H9 (cell line): ENCODE measurements at regions not wholly inside any gene's neighbourhood (a gene's known extent, or its start where the extent isn't known, plus 50 kb on each side); places are given as distances from the start of the nearest gene placed in this dataset.

Experiments
- DNase-seq: peaks from one replicate; pipeline ENCODE4 v3.0.0-alpha.2; 2017
- H2AFZ ChIP-seq: one replicate; pipeline ENCODE4 v1.6.1; 2013; ENCODE audit warnings: mild to moderate bottlenecking, low read length, control low read depth, moderate library complexity
- H2AK5ac ChIP-seq: 2 replicates; pipeline ENCODE4 v1.6.1; 2013; ENCODE audit warnings: low read length, control low read depth, mixed read lengths; ENCODE audit not compliant: insufficient read length
- H2BK120ac ChIP-seq: one replicate; pipeline ENCODE4 v1.6.1; 2013; ENCODE audit warnings: low read depth, mild to moderate bottlenecking, low read length, control low read depth, inconsistent platforms; ENCODE audit not compliant: poor library complexity, severe bottlenecking
- H2BK12ac ChIP-seq: 2 replicates; pipeline ENCODE4 v1.6.1; 2013; ENCODE audit warnings: low read length, control low read depth, mixed read lengths, low read depth; ENCODE audit not compliant: insufficient read length
- H2BK15ac ChIP-seq: 2 replicates; pipeline ENCODE4 v1.6.1; 2013; ENCODE audit warnings: low read depth, low read length, control low read depth
- H2BK20ac ChIP-seq: one replicate; pipeline ENCODE4 v1.6.1; 2013; ENCODE audit warnings: low read depth, mild to moderate bottlenecking, low read length, control low read depth, inconsistent platforms; ENCODE audit not compliant: poor library complexity, severe bottlenecking
- H2BK5ac ChIP-seq: 2 replicates; pipeline ENCODE4 v1.6.1; 2013; ENCODE audit warnings: low read length, control low read depth, mixed read lengths; ENCODE audit not compliant: insufficient read length
- H3K14ac ChIP-seq: 2 replicates; pipeline ENCODE4 v1.6.1; 2013; ENCODE audit warnings: low read length, control low read depth; ENCODE audit not compliant: insufficient read depth
- H3K18ac ChIP-seq: 2 replicates; pipeline ENCODE4 v1.6.1; 2013; ENCODE audit warnings: low read depth, mild to moderate bottlenecking, mixed read lengths, low read length, control low read depth; ENCODE audit not compliant: insufficient read length
- H3K23ac ChIP-seq: 2 replicates; pipeline ENCODE4 v1.6.1; 2013; ENCODE audit warnings: low read length, control low read depth, mixed read lengths, low read depth; ENCODE audit not compliant: insufficient read length
- H3K23me2 ChIP-seq: 2 replicates; pipeline ENCODE4 v1.6.1; 2013; ENCODE audit warnings: low read depth, mild to moderate bottlenecking, mixed read lengths, low read length, control low read depth; ENCODE audit not compliant: insufficient read length, poor library complexity, severe bottlenecking
- H3K27ac ChIP-seq: 2 replicates; pipeline ENCODE4 v1.5.1; 2013; ENCODE audit warnings: low read length, control low read depth, mixed read lengths, low read depth; ENCODE audit not compliant: insufficient read length
- H3K27me3 ChIP-seq: 2 replicates; pipeline ENCODE4 v1.6.1; 2013; ENCODE audit warnings: low read length, control low read depth, inconsistent platforms; ENCODE audit not compliant: insufficient read depth
- H3K4ac ChIP-seq: 2 replicates; pipeline ENCODE4 v1.6.1; 2013; ENCODE audit warnings: low read depth, mild to moderate bottlenecking, control low read depth, inconsistent platforms, low read length, moderate library complexity
- H3K4me1 ChIP-seq: 2 replicates; pipeline ENCODE4 v1.6.1; 2013; ENCODE audit warnings: low read length, control low read depth, inconsistent platforms; ENCODE audit not compliant: insufficient read depth
- H3K4me2 ChIP-seq: 2 replicates; pipeline ENCODE4 v1.6.1; 2013; ENCODE audit warnings: low read length, control low read depth, mixed read lengths; ENCODE audit not compliant: insufficient read length, insufficient read depth
- H3K56ac ChIP-seq: 2 replicates; pipeline ENCODE4 v1.6.1; 2013; ENCODE audit warnings: low read depth, mild to moderate bottlenecking, mixed read lengths, low read length, control low read depth; ENCODE audit not compliant: insufficient read length
- H3K79me1 ChIP-seq: 2 replicates; pipeline ENCODE4 v1.6.1; 2013; ENCODE audit warnings: low read depth, mild to moderate bottlenecking, moderate library complexity, low read length, control low read depth, inconsistent platforms; ENCODE audit not compliant: insufficient read depth, poor library complexity, severe bottlenecking
- H3K79me2 ChIP-seq: 2 replicates; pipeline ENCODE4 v1.6.1; 2013; ENCODE audit warnings: low read length, control low read depth, inconsistent platforms; ENCODE audit not compliant: insufficient read depth
- H3K9ac ChIP-seq: 2 replicates; pipeline ENCODE4 v1.6.1; 2013; ENCODE audit warnings: low read length, control low read depth, mixed read lengths; ENCODE audit not compliant: insufficient read length; ENCODE audit errors: extremely low read depth
- H3K9me3 ChIP-seq: one replicate; pipeline ENCODE4 v1.6.1; 2013; ENCODE audit warnings: low read depth, low read length, inconsistent platforms; ENCODE audit not compliant: control insufficient read depth
- H3T11ph ChIP-seq: one replicate; pipeline ENCODE4 v1.6.1; 2013; ENCODE audit warnings: mild to moderate bottlenecking, low read length, control low read depth, inconsistent platforms
- H4K20me1 ChIP-seq: one replicate; pipeline ENCODE4 v1.6.1; 2013; ENCODE audit not compliant: control insufficient read depth, insufficient read length, insufficient read depth
- H4K5ac ChIP-seq: 2 replicates; pipeline ENCODE4 v1.6.1; 2013; ENCODE audit warnings: low read depth, mild to moderate bottlenecking, mixed read lengths, low read length, control low read depth; ENCODE audit not compliant: insufficient read length
- H4K8ac ChIP-seq: replicated peaks from 2 replicates; pipeline ENCODE4 v1.6.1; 2013; ENCODE audit warnings: low read length, control low read depth, mixed read lengths, low read depth; ENCODE audit not compliant: insufficient read length
- H4K91ac ChIP-seq: 2 replicates; pipeline ENCODE4 v1.6.1; 2013; ENCODE audit warnings: low read depth, mild to moderate bottlenecking, moderate library complexity, mixed read lengths, low read length, control low read depth; ENCODE audit not compliant: insufficient read length
- H3K27ac Mint-ChIP-seq, 3 experiments: 2 replicates in 2 of 3; 3 replicates in 1 of 3; pipeline ENCODE4 v1.8.0; 2020 to 2021; ENCODE audit warnings: mixed read lengths in 3 of 3, mild to moderate bottlenecking in 1 of 3, moderate library complexity in 1 of 3
- H3K27me3 Mint-ChIP-seq: 2 replicates; pipeline ENCODE4 v1.8.0; 2021; ENCODE audit warnings: low read depth, mild to moderate bottlenecking, moderate library complexity, mixed read lengths
- H3K36me3 Mint-ChIP-seq, 3 experiments: 2 replicates in 2 of 3; 3 replicates in 1 of 3; pipeline ENCODE4 v1.8.0; 2020 to 2021; ENCODE audit warnings: low read depth in 3 of 3, mixed read lengths in 3 of 3; ENCODE audit not compliant: insufficient read depth in 1 of 3
- H3K4me1 Mint-ChIP-seq, 2 experiments: 2 replicates each; pipeline ENCODE4 v1.8.0; 2020; ENCODE audit warnings: mixed read lengths in 2 of 2
- H3K4me3 Mint-ChIP-seq, 2 experiments: 2 replicates in 1 of 2; 3 replicates in 1 of 2; pipeline ENCODE4 v1.8.0; 2020 to 2021; ENCODE audit warnings: mild to moderate bottlenecking in 2 of 2, mixed read lengths in 2 of 2, moderate library complexity in 1 of 2
- H3K9me3 Mint-ChIP-seq, 2 experiments: 2 replicates in 1 of 2; 3 replicates in 1 of 2; pipeline ENCODE4 v1.8.0; 2020; ENCODE audit warnings: mild to moderate bottlenecking in 2 of 2, mixed read lengths in 2 of 2, moderate library complexity in 1 of 2
- CTCF ChIP-seq: fragments of 200-600 bp; sonication (generic); conservative IDR thresholded peaks from 3 replicates; pipeline ENCODE4 v1.8.0; 2021; ENCODE audit warnings: antibody characterized with exemption, mild to moderate bottlenecking
- WGBS: extraction: QIAGEN DNeasy Blood & Tissue Kit; methylation state at CpG from one replicate; pipeline ENCODE4 v1.1.7; 2013; ENCODE audit warnings: missing lambda C conversion rate, low lambda C conversion rate, mixed read lengths; ENCODE audit not compliant: insufficient read length; ENCODE audit errors: extremely low coverage; 5-methylcytosine and 5-hydroxymethylcytosine counted together

GRCh38 chr5:82925061-82925411, 152.2 kb downstream of the TMEM167A start:
- no peak overlapping the region for H3K4ac ChIP-seq
- H3K27ac ChIP-seq: no peak overlapping the region
- no peak overlapping the region for H3K9ac ChIP-seq
- no peak overlapping the region for H2BK5ac ChIP-seq
- H3K14ac ChIP-seq: no peak overlapping the region
- no peaks in the 10 kb centered on the region for H3K4me1 ChIP-seq
- Mint-ChIP-seq H3K9me3 (no peaks in the 10 kb centered on the region), H3K36me3 (no peaks in the 10 kb centered on the region), H3K27me3 (no peaks in the 10 kb centered on the region), H3K27ac (no peak overlapping the region), H3K4me1 (peaks cover 18 to 20% of the 10 kb centered on the region in 2 experiments), H3K4me3 (no peak overlapping the region)
- no peaks in the 10 kb centered on the region for H3K79me2 ChIP-seq
- no peak overlapping the region for H4K91ac ChIP-seq
- H4K20me1 ChIP-seq: no peaks in the 10 kb centered on the region
- H2BK12ac ChIP-seq: no peak overlapping the region
- H3T11ph ChIP-seq: no peak overlapping the region
- no peak for TF ChIP-seq CTCF
- no peaks in the 10 kb centered on the region for H3K79me1 ChIP-seq
- DNase-seq: no peak
- no peak overlapping the region for H3K4me2 ChIP-seq
- no peak overlapping the region for H3K18ac ChIP-seq
- no peak overlapping the region for H2BK120ac ChIP-seq
- no CpG with 5 or more reads among the region's 3 CpGs for WGBS
- no peak overlapping the region for H2AK5ac ChIP-seq
- no peak overlapping the region for H4K8ac ChIP-seq
- H3K9me3 ChIP-seq: no peaks in the 10 kb centered on the region
- no peak overlapping the region for H2BK15ac ChIP-seq
- no peaks in the 10 kb centered on the region for H3K23me2 ChIP-seq
- H3K27me3 ChIP-seq: no peaks in the 10 kb centered on the region
- H4K5ac ChIP-seq: no peak overlapping the region
- H2BK20ac ChIP-seq: no peak overlapping the region
- H2AFZ ChIP-seq: no peak overlapping the region
- no peak overlapping the region for H3K23ac ChIP-seq
- no peak overlapping the region for H3K56ac ChIP-seq
